Rectal smooth muscle tissue (tissue), 1 donor: ENCODE measurements at regions not wholly inside any gene's neighbourhood (a gene's known extent, or its start where the extent isn't known, plus 50 kb on each side); places are given as distances from the start of the nearest gene placed in this dataset.
"Not testable (repeated sequence)": the region's sequence is repeated elsewhere in the genome, so short reads cannot be mapped to it uniquely, and the experiment has no call there.

Experiments used
- H3K27ac ChIP-seq: one replicate; pipeline ENCODE4 v1.7.0; 2013; ENCODE audit warnings: low read depth, low read length, inconsistent platforms
- H3K27me3 ChIP-seq: one replicate; pipeline ENCODE4 v1.7.0; 2013; ENCODE audit warnings: low read length; ENCODE audit not compliant: control insufficient read depth, insufficient read depth
- H3K36me3 ChIP-seq: one replicate; pipeline ENCODE4 v1.7.0; 2013; ENCODE audit warnings: low read length; ENCODE audit not compliant: control insufficient read depth, insufficient read depth
- H3K4me1 ChIP-seq: one replicate; pipeline ENCODE4 v1.7.0; 2013; ENCODE audit warnings: low read length; ENCODE audit not compliant: control insufficient read depth, insufficient read depth
- H3K4me3 ChIP-seq: one replicate; pipeline ENCODE4 v1.7.0; 2013; ENCODE audit warnings: low read length
- H3K9ac ChIP-seq: one replicate; pipeline ENCODE4 v1.7.0; 2013; ENCODE audit warnings: low read length

DNA sequence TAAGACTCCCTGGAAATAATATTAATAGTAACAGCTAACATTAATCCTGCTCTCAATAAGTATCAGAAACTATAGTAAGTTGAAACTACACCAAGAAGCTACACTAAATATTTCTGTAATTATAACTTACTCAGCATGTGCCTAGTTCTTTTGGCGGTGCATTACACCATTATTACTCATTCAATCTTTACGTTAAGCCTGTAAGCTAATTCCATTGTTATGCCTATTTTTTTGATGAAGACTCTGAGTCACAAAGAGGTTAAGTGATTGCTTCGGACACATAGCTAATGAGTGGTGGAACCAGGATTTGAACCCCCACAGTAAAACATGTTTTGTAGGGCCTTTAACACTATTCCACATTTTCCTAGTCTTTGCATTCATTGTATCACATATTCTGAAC lies 111.6 kb downstream of the RASSF10 start:
- Histone ChIP-seq H3K4me1 (no peaks in the 10 kb centered on the region), H3K4me3 (no peak overlapping the region), H3K27me3 (no peaks in the 10 kb centered on the region), H3K9ac (no peak overlapping the region), H3K27ac (no peak overlapping the region), H3K36me3 (no peaks in the 10 kb centered on the region)

DNA sequence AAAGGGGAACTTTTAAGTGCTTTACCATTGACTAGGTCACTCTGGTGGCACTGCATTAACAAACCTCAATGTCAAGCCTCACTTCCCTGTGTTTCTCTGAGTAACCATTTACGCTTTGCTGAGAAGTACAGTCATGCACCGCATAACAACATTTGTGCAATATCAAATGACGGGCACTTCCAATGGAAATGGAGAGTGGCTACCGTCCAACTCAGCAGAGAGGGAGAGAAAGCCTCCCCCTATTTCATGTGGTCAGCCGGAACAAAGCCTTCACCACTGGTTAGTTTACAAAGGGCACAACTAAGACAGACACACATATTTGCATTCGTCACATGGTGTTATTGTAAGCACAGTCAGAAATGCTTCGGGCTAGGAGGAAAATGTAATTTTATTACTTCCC lies 117.3 kb downstream of the RASSF10 start:
- no peak overlapping the region for H3K4me3 ChIP-seq
- H3K27ac ChIP-seq = no peak overlapping the region
- no peaks in the 10 kb centered on the region for H3K4me1 ChIP-seq
- no peak overlapping the region for H3K9ac ChIP-seq
- no peaks in the 10 kb centered on the region for H3K36me3 ChIP-seq
- H3K27me3 ChIP-seq = no peaks in the 10 kb centered on the region

DNA sequence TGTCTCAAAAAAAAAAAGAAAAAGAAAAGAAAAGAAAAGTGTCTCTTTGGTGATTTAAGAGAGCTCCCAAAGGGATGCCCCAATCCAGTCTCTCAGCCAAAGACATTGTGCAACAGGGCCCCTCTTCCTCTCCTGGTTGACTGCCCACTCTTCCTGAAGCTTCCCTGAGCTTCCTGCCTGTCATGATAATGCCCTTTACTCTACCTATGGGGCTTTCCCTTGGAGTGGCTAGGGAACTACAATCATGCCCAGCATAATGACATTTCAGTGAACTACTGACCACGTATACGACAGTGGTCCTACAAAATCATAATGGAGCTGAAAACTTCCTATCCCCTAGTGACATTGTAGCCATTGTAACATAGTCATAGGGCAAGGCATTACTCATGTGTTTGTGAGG lies 118.0 kb downstream of the RASSF10 start:
- Histone ChIP-seq H3K27ac (no peak overlapping the region), H3K36me3 (no peaks in the 10 kb centered on the region), H3K4me1 (no peaks in the 10 kb centered on the region), H3K4me3 (no peak overlapping the region), H3K27me3 (no peaks in the 10 kb centered on the region), H3K9ac (no peak overlapping the region)

DNA sequence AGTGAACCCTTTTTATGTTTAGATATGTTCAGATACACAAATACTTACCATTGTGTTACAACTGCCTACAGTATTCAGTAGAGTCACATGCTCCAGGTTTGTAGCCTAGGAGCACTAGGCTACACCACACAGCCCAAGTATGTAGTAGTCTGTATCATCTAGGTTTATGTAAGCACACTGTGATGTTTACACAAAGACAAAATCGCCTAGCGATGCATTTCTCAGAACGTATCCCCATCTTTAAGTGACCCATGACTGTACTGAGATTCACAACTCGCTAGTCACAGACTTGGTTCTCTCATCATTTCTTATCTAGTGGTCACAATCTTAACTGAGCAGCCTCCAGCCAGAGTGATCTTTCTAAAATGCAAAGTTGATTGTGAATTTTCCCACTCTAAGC lies 119.2 kb downstream of the RASSF10 start:
- Histone ChIP-seq H3K36me3 (no peaks in the 10 kb centered on the region), H3K27me3 (no peaks in the 10 kb centered on the region), H3K27ac (no peak overlapping the region), H3K4me3 (no peak overlapping the region), H3K4me1 (no peaks in the 10 kb centered on the region), H3K9ac (no peak overlapping the region)

DNA sequence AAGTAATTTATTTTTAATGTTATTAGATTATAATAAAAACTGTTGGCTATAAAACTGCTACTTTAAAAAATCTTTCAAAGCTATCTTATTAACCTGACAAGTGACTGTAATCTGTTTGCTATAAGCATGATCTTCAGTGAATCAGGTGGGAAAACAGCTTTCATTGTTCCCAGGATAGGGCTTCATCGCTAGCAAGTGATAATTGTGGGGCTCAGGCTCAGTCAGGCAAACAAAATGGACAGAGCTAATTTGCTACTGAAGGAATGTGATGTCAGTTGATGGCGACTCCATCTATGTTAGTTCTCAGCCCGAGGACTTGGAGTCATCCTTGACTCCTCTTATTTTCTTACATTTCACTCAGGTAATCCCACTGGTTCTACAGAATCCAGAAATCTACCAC lies 125.0 kb downstream of the RASSF10 start:
- H3K4me3 ChIP-seq = no peak overlapping the region
- no peak overlapping the region for H3K27ac ChIP-seq
- no peaks in the 10 kb centered on the region for H3K27me3 ChIP-seq
- H3K36me3 ChIP-seq = no peaks in the 10 kb centered on the region
- no peaks in the 10 kb centered on the region for H3K4me1 ChIP-seq
- H3K9ac ChIP-seq = no peak overlapping the region

DNA sequence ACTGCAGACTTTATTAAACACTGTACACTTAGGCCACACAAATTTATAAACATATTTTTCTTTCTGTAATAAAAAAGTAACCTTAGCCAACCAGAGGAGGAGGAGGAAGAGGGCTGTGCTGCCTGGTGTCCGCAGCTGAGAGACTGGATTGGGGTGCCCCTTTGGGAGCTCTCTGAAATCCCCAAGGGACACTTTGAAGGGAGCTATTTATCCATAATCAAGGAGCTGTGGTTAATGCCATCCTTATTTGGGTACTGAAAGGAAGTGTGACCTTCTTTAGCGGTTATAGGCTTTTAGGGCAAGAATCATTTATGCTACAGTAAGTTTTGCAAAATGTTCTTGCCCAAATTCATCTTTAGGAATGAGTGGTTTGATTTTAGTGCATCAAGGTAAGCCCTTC lies 125.8 kb downstream of the RASSF10 start:
- Histone ChIP-seq H3K27me3 (no peaks in the 10 kb centered on the region), H3K36me3 (no peaks in the 10 kb centered on the region), H3K4me1 (no peaks in the 10 kb centered on the region), H3K9ac (no peak overlapping the region), H3K4me3 (no peak overlapping the region), H3K27ac (no peak overlapping the region)

DNA sequence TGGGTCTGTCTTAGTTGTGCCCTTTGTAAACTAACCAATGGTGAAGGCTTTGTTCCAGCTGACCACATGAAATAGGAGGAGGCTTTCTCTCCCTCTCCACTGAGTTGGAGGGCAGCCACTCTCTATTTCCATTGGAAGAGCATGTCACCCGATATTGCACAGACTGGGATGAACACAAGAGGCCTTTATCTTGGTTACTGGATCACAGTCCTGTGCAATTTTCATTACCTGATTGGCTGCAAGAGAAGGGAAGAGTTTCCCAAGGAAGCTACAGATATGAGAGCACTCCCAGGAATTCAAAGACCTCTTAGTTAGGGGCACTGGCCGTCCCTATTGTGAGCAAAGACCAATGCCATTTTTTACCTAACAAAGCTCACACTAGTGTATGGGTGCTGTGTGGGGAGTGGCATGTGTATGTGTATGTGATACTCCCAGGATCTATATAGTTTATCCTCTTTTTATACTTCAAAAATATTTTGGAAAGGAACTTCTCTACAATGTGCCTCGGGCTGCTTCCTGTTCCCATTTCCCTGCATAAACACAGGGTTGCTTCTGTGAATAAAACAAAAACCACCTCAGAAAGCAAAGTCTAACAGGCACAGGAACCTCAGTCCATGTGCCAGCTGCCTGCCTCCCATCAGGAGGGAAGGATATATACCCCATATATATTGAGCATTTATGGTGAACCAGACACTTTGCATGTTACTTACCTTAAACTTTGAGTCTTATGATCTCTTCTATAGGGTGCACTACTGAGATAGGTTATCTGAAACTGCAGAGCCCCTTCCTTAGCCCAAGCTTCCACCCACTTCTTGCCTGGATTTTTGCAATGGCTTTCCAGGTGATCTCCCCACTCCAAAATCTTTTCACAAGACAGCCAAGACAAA lies 126.5 kb downstream of the RASSF10 start:
- no peak overlapping the region for H3K9ac ChIP-seq
- H3K27ac ChIP-seq = no peak overlapping the region
- no peaks in the 10 kb centered on the region for H3K36me3 ChIP-seq
- H3K4me1 ChIP-seq = no peaks in the 10 kb centered on the region
- H3K27me3 ChIP-seq = no peaks in the 10 kb centered on the region
- H3K4me3 ChIP-seq = no peak overlapping the region

DNA sequence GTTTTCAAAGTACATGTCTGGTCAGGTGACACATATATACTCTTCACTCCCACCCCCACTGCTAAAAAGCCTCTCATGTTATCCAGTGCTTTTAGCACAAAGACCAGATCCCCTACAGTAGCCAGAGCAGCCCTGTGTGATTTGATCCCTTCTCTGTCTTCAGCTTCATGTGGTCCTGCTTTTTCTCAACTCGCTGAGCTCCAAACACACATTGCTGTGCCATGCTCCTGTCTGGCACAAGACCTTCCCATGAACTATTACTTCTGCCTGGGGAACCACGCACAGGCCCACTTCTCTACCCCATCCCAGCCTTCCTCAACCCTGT lies 127.1 kb downstream of the RASSF10 start:
- Histone ChIP-seq H3K36me3 (no peaks in the 10 kb centered on the region), H3K4me3 (no peak overlapping the region), H3K27me3 (no peaks in the 10 kb centered on the region), H3K9ac (no peak overlapping the region), H3K4me1 (no peaks in the 10 kb centered on the region), H3K27ac (no peak overlapping the region)

DNA sequence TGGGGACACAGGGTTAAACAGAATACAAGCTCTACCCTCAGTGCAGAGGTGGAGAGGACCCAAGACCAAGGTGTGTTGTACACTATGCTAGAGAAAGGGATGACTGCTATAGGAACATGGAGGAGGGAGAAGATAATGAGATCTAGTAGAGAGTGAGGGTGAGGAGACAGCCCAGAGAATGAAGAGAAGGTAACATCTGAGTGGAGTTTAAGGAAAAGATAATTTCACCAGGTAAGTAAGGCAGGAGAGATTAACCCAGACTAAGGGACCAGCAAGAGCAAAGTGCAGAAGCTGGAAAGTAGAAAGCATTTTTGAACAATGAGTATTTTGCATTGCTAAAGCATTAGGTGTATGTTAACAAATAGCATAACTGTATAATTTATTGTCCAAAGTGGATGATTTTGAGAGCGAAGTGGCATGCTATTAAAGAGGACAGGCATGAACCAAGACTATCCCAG lies 128.8 kb downstream of the RASSF10 start:
- no peaks in the 10 kb centered on the region for H3K27me3 ChIP-seq
- H3K4me1 ChIP-seq = no peaks in the 10 kb centered on the region
- no peak overlapping the region for H3K27ac ChIP-seq
- no peaks in the 10 kb centered on the region for H3K36me3 ChIP-seq
- H3K9ac ChIP-seq = no peak overlapping the region
- H3K4me3 ChIP-seq = no peak overlapping the region

DNA sequence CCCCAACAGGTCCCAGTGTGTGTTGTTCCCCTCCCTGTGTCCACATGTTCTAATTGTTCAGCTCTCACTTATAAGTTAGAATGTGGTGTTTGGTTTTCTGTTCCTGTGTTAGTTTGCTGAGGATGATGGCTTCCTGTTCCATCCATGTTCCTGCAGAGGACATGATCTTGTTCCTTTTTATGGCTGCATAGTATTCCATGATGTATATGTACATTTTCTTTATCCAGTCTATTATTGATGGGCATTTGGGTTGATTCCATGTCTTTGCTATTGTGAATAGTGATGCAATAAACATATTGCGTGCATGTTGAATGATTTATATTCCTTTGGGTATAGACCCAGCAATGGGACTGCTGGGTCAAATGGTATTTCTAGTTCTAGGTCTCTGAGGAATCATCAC lies 130.0 kb downstream of the RASSF10 start:
- not testable (repeated sequence) for H3K4me1 ChIP-seq, H3K27me3 ChIP-seq, H3K27ac ChIP-seq

DNA sequence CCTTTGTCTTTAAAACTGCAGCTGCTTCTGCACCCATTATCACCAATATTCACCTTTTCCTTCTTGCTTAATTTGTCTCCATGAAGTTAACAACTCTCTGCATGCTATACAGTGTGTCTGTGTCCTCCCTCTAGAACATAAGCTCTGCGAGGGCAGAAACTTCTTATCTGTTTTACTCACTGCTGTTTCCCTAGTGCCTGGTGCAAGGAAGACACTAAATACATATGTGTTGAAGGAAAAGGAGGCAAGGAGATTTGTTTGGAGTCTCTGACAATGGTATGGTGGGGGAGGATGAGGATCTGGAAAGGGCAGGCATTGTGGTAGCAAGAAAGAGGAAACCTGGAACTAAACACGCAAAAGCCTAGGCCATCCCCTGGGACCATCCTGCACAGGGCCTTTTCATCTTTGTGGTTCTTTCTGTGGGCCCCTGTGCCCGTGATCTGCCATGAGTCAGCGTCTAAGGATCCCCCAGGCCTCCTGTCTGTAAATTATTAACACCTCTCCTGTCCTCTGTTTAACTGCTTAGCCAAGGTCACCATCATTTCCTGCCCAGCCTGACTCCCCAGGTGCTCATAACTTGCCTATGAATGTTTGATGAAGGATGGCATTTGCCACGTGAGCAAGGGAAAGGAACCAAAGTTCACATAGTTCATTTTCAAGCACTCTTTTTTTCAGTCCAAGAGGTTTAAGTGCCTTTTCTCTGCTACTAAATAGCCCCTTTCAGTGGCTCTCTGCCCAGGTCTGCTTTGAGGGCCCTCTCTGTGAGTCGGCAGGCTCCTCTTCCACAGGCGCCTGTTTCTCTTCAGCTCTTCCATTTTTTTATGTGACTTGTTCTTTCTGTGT lies 131.1 kb downstream of the RASSF10 start:
- Histone ChIP-seq H3K9ac (no peak overlapping the region), H3K27me3 (no peaks in the 10 kb centered on the region), H3K36me3 (no peaks in the 10 kb centered on the region), H3K27ac (no peak overlapping the region), H3K4me1 (no peaks in the 10 kb centered on the region), H3K4me3 (no peak overlapping the region)

More for the DNA sequence above, 130.0 kb downstream of the RASSF10 start:
- not testable (repeated sequence) for H3K36me3 ChIP-seq, H3K4me3 ChIP-seq, H3K9ac ChIP-seq

DNA sequence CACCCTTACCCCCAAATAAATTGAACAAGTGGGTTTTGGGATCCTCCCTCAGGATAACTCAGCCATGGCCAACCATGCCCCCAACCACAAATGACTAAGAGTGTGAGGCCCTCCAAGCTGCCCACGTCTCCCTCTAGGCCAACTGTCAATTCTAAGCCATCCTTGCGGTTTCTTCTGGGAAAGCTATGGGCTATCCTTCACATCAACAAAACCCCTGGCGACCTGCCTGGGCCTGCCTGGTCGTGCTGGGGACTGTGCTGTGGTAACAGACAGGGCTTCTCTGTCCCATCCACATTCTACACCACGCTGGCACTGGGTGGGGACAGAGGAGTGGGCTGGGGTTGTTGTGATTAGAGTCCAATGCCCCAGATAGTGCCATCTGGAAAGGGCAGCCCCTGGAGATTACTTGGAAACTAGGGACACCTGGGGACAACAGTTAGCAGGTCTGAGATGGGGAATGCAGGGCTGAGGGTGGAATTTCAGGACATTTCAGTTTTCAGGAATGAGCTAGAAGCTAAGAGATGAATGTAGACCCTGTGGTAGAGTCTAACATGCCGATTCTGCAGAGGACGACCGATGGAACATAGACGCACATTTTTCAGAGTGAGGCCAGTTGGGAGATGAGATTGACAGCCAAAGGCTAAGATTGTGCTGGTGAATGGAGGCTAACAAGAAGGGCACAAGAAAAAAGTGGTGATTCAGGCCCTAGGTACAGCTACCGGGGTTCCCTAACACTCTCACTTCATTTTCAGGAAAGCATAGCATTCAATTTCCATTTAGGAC lies 131.9 kb downstream of the RASSF10 start:
- Histone ChIP-seq H3K27ac (no peak overlapping the region), H3K4me3 (no peak overlapping the region), H3K27me3 (no peaks in the 10 kb centered on the region), H3K4me1 (no peaks in the 10 kb centered on the region), H3K9ac (no peak overlapping the region), H3K36me3 (no peaks in the 10 kb centered on the region)
